WERI-Rb-1 (cell line): ENCODE measurements at regions not wholly inside any gene's neighbourhood (a gene's known extent, or its start where the extent isn't known, plus 50 kb on each side); places are given as distances from the start of the nearest gene placed in this dataset.

ENCODE experiments used
- DNase-seq: peaks from one replicate; pipeline ENCODE4 v3.0.0-alpha.2; 2020
- H3K27ac ChIP-seq: fragments of 250-450 bp; sonication (Bioruptor Pico); 2 replicates; pipeline ENCODE4 v1.5.1; 2020; ENCODE audit warnings: mild to moderate bottlenecking, moderate library complexity
- H3K27me3 ChIP-seq: fragments of 250-450 bp; sonication (Bioruptor Pico); 2 replicates; pipeline ENCODE4 v1.5.1; 2021; ENCODE audit warnings: mild to moderate bottlenecking, low read depth, moderate library complexity; ENCODE audit not compliant: insufficient read depth, severe bottlenecking
- H3K36me3 ChIP-seq: fragments of 250-450 bp; sonication (Bioruptor Pico); 2 replicates; pipeline ENCODE4 v1.5.1; 2020; ENCODE audit warnings: mild to moderate bottlenecking, moderate library complexity
- H3K4me3 ChIP-seq: 2 replicates; pipeline ENCODE4 v1.5.1; 2011; ENCODE audit warnings: low read depth, mild to moderate bottlenecking, control low read depth, low read length
- H3K9me3 ChIP-seq: fragments of 250-450 bp; sonication (Bioruptor Pico); 2 replicates; pipeline ENCODE4 v1.5.1; 2021; ENCODE audit warnings: mild to moderate bottlenecking, moderate library complexity; ENCODE audit not compliant: severe bottlenecking
- TF ChIP-seq, protein P1 (sequence below): IDR thresholded peaks from 2 replicates; pipeline ENCODE4 v1.5.1; 2011; ENCODE audit warnings: low read depth, mild to moderate bottlenecking, control low read depth, inconsistent platforms, low read length

GRCh38 chr2:8517850-8518498 lies 163.9 kb upstream of the ID2 start:
- H3K36me3 ChIP-seq: no peaks in the 10 kb centered on the region
- H3K4me3 ChIP-seq: no peak overlapping the region
- DNase-seq: no peak
- TF ChIP-seq, protein P1, sequence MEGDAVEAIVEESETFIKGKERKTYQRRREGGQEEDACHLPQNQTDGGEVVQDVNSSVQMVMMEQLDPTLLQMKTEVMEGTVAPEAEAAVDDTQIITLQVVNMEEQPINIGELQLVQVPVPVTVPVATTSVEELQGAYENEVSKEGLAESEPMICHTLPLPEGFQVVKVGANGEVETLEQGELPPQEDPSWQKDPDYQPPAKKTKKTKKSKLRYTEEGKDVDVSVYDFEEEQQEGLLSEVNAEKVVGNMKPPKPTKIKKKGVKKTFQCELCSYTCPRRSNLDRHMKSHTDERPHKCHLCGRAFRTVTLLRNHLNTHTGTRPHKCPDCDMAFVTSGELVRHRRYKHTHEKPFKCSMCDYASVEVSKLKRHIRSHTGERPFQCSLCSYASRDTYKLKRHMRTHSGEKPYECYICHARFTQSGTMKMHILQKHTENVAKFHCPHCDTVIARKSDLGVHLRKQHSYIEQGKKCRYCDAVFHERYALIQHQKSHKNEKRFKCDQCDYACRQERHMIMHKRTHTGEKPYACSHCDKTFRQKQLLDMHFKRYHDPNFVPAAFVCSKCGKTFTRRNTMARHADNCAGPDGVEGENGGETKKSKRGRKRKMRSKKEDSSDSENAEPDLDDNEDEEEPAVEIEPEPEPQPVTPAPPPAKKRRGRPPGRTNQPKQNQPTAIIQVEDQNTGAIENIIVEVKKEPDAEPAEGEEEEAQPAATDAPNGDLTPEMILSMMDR: no peak
- no peak overlapping the region for H3K27ac ChIP-seq
- H3K9me3 ChIP-seq: no peaks in the 10 kb centered on the region
- no peaks in the 10 kb centered on the region for H3K27me3 ChIP-seq

DNA sequence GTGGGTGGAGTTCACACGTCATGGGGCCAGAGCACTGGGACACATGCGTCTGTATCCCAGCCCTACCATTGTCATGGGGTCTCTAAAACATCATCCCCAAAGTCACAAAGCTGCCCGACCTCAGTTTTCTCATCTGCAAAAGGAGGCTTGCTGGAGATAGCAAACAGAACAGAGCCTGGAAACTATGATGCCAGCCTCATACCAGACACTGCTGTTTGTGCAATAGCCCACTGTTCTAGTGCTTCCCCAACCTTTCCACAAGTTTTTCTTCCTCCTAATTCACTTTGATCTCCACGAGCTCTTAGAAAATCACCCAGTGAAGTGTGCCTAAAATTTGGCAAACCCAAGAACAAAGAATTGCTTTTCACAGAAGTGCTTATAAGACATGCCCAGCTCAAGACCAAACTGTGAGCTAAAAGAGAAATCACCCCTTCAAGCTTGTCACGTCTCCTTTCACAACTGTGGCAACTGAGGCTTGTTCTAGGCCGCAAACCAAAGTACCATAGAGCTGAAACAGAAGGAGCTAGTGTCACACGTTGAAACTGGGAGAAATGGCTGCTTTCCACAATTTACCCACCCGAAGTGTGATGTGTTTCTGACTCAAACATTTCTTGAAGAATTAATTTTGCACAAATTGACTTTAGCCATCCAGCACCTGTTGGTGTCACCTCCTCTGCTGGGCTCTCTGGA lies 162.7 kb upstream of the ID2 start:
- Histone ChIP-seq H3K9me3 (no peaks in the 10 kb centered on the region), H3K4me3 (no peak overlapping the region), H3K36me3 (no peaks in the 10 kb centered on the region), H3K27me3 (no peaks in the 10 kb centered on the region), H3K27ac (no peak overlapping the region)
- DNase-seq: no peak
- TF ChIP-seq, protein P1: no peak

- no peaks in the 10 kb centered on the region for H3K9me3 ChIP-seq
- TF ChIP-seq, protein P1: no peak
- no peaks in the 10 kb centered on the region for H3K36me3 ChIP-seq
- no peak for DNase-seq
- H3K27me3 ChIP-seq: no peaks in the 10 kb centered on the region
- no peak overlapping the region for H3K4me3 ChIP-seq
- H3K27ac ChIP-seq: no peak overlapping the region
Observed at GRCh38 chr2:8520791-8521344, 161.0 kb upstream of the ID2 start.

- TF ChIP-seq, protein P1: no peak
- no peaks in the 10 kb centered on the region for H3K36me3 ChIP-seq
Observed at GRCh38 chr2:8522687-8523086, 159.2 kb upstream of the ID2 start.

GRCh38 chr2:8524388-8524787 lies 157.5 kb upstream of the ID2 start:
- H3K4me3 ChIP-seq: no peak overlapping the region
- DNase-seq: no peak
- H3K27me3 ChIP-seq: no peaks in the 10 kb centered on the region
- TF ChIP-seq, protein P1: no peak
- H3K36me3 ChIP-seq: no peaks in the 10 kb centered on the region
- no peaks in the 10 kb centered on the region for H3K9me3 ChIP-seq
- no peak overlapping the region for H3K27ac ChIP-seq

More at GRCh38 chr2:8522687-8523086, 159.2 kb upstream of the ID2 start:
- H3K4me3 ChIP-seq: no peak overlapping the region
- DNase-seq: no peak
- H3K27ac ChIP-seq: no peak overlapping the region
- H3K27me3 ChIP-seq: no peaks in the 10 kb centered on the region
- no peaks in the 10 kb centered on the region for H3K9me3 ChIP-seq
